ENCODE measurements at regions not wholly inside any gene's neighbourhood (a gene's known extent, or its start where the extent isn't known, plus 50 kb on each side); places are given as distances from the start of the nearest gene placed in this dataset.
"Not testable (repeated sequence)": the region's sequence is repeated elsewhere in the genome, so short reads cannot be mapped to it uniquely, and the experiment has no call there.

DNA sequence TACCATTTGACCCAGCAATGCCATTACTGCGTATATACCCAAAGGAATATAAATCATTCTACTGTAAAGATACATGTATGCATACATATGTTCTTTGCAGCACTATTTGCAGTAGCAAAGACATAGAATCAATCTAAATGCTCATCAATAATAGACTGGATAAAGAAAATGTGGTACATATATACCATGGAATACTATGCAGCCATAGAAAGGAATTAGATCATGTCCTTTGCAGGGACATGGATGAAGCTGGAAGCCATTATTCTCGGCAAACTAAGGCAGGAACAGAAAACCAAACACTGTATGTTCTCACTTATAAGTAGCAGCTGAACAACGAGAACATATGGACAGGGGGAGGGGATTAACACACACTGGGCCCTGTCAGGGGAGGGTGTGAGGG is 54.8 kb upstream of the ZNF30 start:
- H3K4me1 Mint-ChIP-seq (ENCODE audit: low read depth, unreplicated experiment); H3K4me3 ChIP-seq (ENCODE audit: low read depth, low read length); intact Hi-C loops (cut with micrococcal nuclease; ENCODE audit: unreplicated experiment); H3K36me3 Mint-ChIP-seq (ENCODE audit: insufficient read depth, unreplicated experiment); DNase-seq; H3K9me3 ChIP-seq; BruUV-seq (replicated peaks); H3K27me3 ChIP-seq (replicated peaks; ENCODE audit: control insufficient read depth, insufficient read depth, low read length); H3K4me1 ChIP-seq; H3K9me3 Mint-ChIP-seq (ENCODE audit: unreplicated experiment); H3K27ac Mint-ChIP-seq (ENCODE audit: unreplicated experiment); H3K4me3 Mint-ChIP-seq (ENCODE audit: unreplicated experiment); H3K36me3 ChIP-seq (ENCODE audit: control insufficient read depth, insufficient read depth, low read length); CTCF ChIA-PET; POLR2A ChIA-PET; H3K27me3 Mint-ChIP-seq (ENCODE audit: insufficient read depth, unreplicated experiment): not testable (repeated sequence)

DNA sequence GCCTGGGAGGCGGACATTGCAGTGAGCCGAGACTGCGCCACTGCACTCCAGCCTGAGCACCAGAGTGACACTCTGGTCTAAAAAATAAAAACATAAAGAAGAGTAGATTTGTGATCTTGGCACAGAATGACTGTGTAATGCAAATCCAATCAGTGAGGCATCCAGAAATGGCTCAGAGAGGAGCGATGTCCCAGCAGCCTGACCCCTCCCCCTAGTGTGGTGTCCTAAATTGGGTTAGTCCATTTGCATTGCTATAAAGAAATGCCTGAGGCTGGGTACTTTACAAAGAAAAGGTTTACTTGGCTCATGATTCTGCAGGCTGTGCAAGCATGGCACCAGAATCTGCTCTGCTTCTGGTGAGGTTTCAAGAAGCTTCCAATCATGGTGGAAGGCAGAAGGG is 59.1 kb upstream of the ZNF30 start:
- no peaks in the 10 kb centered on the region for H3K4me1 ChIP-seq
- H3K4me3 Mint-ChIP-seq (ENCODE audit: unreplicated experiment), result no peak overlapping the region
- no peaks in the 10 kb centered on the region for H3K9me3 Mint-ChIP-seq (ENCODE audit: unreplicated experiment)
- CTCF ChIA-PET, result no interaction called here
- BruUV-seq (replicated peaks), result no TSS peak
- H3K27me3 Mint-ChIP-seq (ENCODE audit: insufficient read depth, unreplicated experiment), result no peaks in the 10 kb centered on the region
- no peaks in the 10 kb centered on the region for H3K27me3 ChIP-seq (replicated peaks; ENCODE audit: control insufficient read depth, insufficient read depth, low read length)
- no peaks in the 10 kb centered on the region for H3K9me3 ChIP-seq
- H3K36me3 Mint-ChIP-seq (ENCODE audit: insufficient read depth, unreplicated experiment), result no peaks in the 10 kb centered on the region
- H3K4me3 ChIP-seq (ENCODE audit: low read depth, low read length), result no peak overlapping the region
- H3K4me1 Mint-ChIP-seq (ENCODE audit: low read depth, unreplicated experiment), result no peaks in the 10 kb centered on the region
- DNase-seq, result no peak
- no peaks in the 10 kb centered on the region for H3K36me3 ChIP-seq (ENCODE audit: control insufficient read depth, insufficient read depth, low read length)
- POLR2A ChIA-PET, result no interaction called here
- intact Hi-C loops (cut with micrococcal nuclease; ENCODE audit: unreplicated experiment), result no loop called here
- TF ChIP-seq, protein P1, sequence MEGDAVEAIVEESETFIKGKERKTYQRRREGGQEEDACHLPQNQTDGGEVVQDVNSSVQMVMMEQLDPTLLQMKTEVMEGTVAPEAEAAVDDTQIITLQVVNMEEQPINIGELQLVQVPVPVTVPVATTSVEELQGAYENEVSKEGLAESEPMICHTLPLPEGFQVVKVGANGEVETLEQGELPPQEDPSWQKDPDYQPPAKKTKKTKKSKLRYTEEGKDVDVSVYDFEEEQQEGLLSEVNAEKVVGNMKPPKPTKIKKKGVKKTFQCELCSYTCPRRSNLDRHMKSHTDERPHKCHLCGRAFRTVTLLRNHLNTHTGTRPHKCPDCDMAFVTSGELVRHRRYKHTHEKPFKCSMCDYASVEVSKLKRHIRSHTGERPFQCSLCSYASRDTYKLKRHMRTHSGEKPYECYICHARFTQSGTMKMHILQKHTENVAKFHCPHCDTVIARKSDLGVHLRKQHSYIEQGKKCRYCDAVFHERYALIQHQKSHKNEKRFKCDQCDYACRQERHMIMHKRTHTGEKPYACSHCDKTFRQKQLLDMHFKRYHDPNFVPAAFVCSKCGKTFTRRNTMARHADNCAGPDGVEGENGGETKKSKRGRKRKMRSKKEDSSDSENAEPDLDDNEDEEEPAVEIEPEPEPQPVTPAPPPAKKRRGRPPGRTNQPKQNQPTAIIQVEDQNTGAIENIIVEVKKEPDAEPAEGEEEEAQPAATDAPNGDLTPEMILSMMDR (IDR thresholded peaks at IDR 0.05; ENCODE audit: insufficient read depth in 1 of 2, low read depth in 1 of 2, low read length in 1 of 2, severe bottlenecking in 1 of 2, unreplicated experiment in 1 of 2), result no peak
- H3K27ac Mint-ChIP-seq (ENCODE audit: unreplicated experiment), result no peak overlapping the region

DNA sequence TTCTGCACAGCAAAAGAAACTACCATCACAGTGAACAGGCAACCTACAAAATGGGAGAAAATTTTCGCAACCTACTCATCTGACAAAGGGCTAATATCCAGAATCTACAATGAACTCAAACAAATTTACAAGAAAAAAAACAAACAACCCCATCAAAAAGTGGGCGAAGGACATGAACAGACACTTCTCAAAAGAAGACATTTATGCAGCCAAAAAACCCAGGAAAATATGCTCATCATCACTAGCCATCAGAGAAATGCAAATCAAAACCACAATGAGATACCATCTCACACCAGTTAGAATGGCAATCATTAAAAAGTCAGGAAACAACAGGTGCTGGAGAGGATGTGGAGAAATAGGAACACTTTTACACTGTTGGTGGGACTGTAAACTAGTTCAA is 61.5 kb upstream of the ZNF30 start:
- not testable (repeated sequence) for H3K4me1 Mint-ChIP-seq (ENCODE audit: low read depth, unreplicated experiment); H3K4me3 Mint-ChIP-seq (ENCODE audit: unreplicated experiment); H3K27me3 Mint-ChIP-seq (ENCODE audit: insufficient read depth, unreplicated experiment)

DNA sequence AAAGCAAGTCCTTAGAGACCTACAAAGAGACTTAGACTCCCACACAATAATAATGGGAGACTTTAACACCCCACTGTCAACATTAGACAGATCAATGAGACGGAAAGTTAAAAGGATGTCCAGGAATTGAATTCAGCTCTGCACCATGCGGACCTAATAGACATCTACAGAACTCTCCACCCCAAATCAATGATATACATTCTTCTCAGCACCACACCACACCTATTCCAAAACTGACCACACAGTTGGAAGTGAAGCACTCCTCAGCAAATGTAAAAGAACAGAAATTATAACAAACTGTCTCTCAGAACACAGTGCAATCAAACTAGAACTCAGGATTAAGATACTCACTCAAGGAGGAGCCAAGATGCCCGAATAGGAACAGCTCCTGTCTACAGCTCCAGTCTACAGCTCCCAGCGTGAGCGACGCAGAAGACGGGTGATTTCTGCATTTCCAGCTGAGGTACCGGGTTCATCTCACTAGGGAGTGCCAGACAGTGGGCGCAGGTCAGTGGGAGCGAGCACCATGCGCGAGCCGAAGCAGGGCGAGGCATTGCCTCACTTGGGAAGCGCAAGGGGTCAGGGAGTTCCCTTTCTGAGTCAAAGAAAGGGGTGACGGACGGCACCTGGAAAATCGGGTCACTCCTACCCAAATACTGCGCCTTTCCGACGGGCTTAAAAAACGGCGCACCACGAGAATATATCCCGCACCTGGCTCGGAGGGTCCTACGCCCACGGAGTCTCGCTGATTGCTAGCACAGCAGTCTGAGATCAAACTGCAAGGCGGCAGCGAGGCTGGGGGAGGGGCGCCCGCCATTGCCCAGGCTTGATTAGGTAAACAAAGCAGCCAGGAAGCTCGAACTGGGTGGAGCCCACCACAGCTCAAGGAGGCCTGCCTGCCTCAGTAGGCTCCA is 66.6 kb upstream of the ZNF30 start:
- H3K9me3 Mint-ChIP-seq (ENCODE audit: unreplicated experiment); DNase-seq; H3K4me1 ChIP-seq; BruUV-seq (replicated peaks); H3K36me3 ChIP-seq (ENCODE audit: control insufficient read depth, insufficient read depth, low read length); intact Hi-C loops (cut with micrococcal nuclease; ENCODE audit: unreplicated experiment); H3K9me3 ChIP-seq; CTCF ChIA-PET; H3K27ac Mint-ChIP-seq (ENCODE audit: unreplicated experiment); H3K36me3 Mint-ChIP-seq (ENCODE audit: insufficient read depth, unreplicated experiment); H3K27me3 ChIP-seq (replicated peaks; ENCODE audit: control insufficient read depth, insufficient read depth, low read length); H3K27me3 Mint-ChIP-seq (ENCODE audit: insufficient read depth, unreplicated experiment); H3K4me1 Mint-ChIP-seq (ENCODE audit: low read depth, unreplicated experiment): not testable (repeated sequence)
- H3K4me3 Mint-ChIP-seq (ENCODE audit: unreplicated experiment), result peak overlapping the region; percentile 65
- peak overlapping the region; percentile 34 for H3K4me3 ChIP-seq (ENCODE audit: low read depth, low read length)
- POLR2A ChIA-PET, result interaction anchor here (0.6 kb wide), 1 partner anchor 94 kb away, joined by 3 read pairs; no protein-coding TSS in a partner anchor

More for the DNA sequence above, 61.5 kb upstream of the ZNF30 start:
- H3K36me3 ChIP-seq (ENCODE audit: control insufficient read depth, insufficient read depth, low read length); H3K4me1 ChIP-seq; H3K36me3 Mint-ChIP-seq (ENCODE audit: insufficient read depth, unreplicated experiment); H3K27ac Mint-ChIP-seq (ENCODE audit: unreplicated experiment); POLR2A ChIA-PET; H3K27me3 ChIP-seq (replicated peaks; ENCODE audit: control insufficient read depth, insufficient read depth, low read length); H3K9me3 Mint-ChIP-seq (ENCODE audit: unreplicated experiment); CTCF ChIA-PET; BruUV-seq (replicated peaks); H3K4me3 ChIP-seq (ENCODE audit: low read depth, low read length); H3K9me3 ChIP-seq; DNase-seq; intact Hi-C loops (cut with micrococcal nuclease; ENCODE audit: unreplicated experiment): not testable (repeated sequence)

DNA sequence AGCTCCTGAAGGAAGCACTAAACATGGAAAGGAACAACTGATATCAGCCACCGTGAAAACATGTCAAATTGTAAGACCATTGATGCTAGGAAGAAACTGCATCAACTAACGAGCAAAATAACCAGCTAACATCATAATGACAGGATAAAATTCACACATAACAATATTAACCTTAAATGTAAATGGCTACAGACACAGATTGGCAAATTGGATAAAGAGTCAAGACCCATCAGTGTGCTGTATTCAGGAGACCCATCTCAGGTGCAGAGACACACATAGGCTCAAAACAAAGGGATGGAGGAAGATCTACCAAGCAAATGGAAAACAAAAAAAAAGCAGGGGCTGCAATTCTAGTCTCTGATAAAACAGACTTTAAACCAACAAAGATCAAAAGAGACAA is 67.4 kb upstream of the ZNF30 start:
- CTCF ChIA-PET; POLR2A ChIA-PET; H3K9me3 Mint-ChIP-seq (ENCODE audit: unreplicated experiment): not testable (repeated sequence)

More for the DNA sequence above, 67.4 kb upstream of the ZNF30 start:
- H3K27me3 Mint-ChIP-seq (ENCODE audit: insufficient read depth, unreplicated experiment); H3K27me3 ChIP-seq (replicated peaks; ENCODE audit: control insufficient read depth, insufficient read depth, low read length); H3K36me3 ChIP-seq (ENCODE audit: control insufficient read depth, insufficient read depth, low read length); H3K4me1 ChIP-seq; H3K4me1 Mint-ChIP-seq (ENCODE audit: low read depth, unreplicated experiment); intact Hi-C loops (cut with micrococcal nuclease; ENCODE audit: unreplicated experiment); BruUV-seq (replicated peaks); H3K9me3 ChIP-seq; DNase-seq; H3K27ac Mint-ChIP-seq (ENCODE audit: unreplicated experiment); H3K36me3 Mint-ChIP-seq (ENCODE audit: insufficient read depth, unreplicated experiment); H3K4me3 ChIP-seq (ENCODE audit: low read depth, low read length): not testable (repeated sequence)
- peak overlapping the region; percentile 65 for H3K4me3 Mint-ChIP-seq (ENCODE audit: unreplicated experiment)
